Adrenal gland (tissue), 9 donors: ENCODE measurements at regions not wholly inside any gene's neighbourhood (a gene's known extent, or its start where the extent isn't known, plus 50 kb on each side); places are given as distances from the start of the nearest gene placed in this dataset.
A peak's percentile ranks its signal among the peaks of the same experiment; 100 is the strongest.

Experiments
- DNase-seq, 7 donors: peaks; one replicate each; pipeline ENCODE4 v3.0.0-alpha.2; 2019 to 2020
- H3K27ac ChIP-seq, 5 donors: fragments of 200-600 bp; sonication (generic) in 4 of 5; 1 replicate in 3 of 5; 2 replicates in 2 of 5; pipeline versions ENCODE4 v1.5.1 to v1.8.0; 2016 to 2020; ENCODE audit warnings: mild to moderate bottlenecking in 1 of 5
- H3K27me3 ChIP-seq: fragments of 200-600 bp; 2 replicates; pipeline ENCODE4 v1.8.0; 2021
- H3K36me3 ChIP-seq, 2 donors: fragments of 200-600 bp; replicated peaks in 1 of 2; 1 replicate in 1 of 2; 2 replicates in 1 of 2; pipeline versions ENCODE4 v1.5.1 to v1.8.0; 2018 to 2022
- H3K4me1 ChIP-seq, 2 donors: fragments of 200-600 bp; replicated peaks in 1 of 2; 1 replicate in 1 of 2; 2 replicates in 1 of 2; pipeline versions ENCODE4 v1.5.1 to v1.8.0; 2018 to 2021
- H3K4me3 ChIP-seq, 4 donors: fragments of 200-600 bp; sonication (generic) in 3 of 4; one replicate each; pipeline ENCODE4 v1.5.1; 2016 to 2018
- H3K9me3 ChIP-seq, 3 donors: fragments of 200-600 bp; sonication (generic) in 1 of 3; replicated peaks in 1 of 3; 1 replicate in 2 of 3; 2 replicates in 1 of 3; pipeline versions ENCODE4 v1.5.1 to v1.8.0; 2016 to 2021
- POLR2A ChIP-seq, 2 donors: fragments of 450-650 bp; IDR thresholded peaks; one replicate each; pipeline ENCODE4 v1.6.1; 2017; ENCODE audit warnings: antibody characterized with exemption in 2 of 2, mild to moderate bottlenecking in 2 of 2, moderate library complexity in 1 of 2
- WGBS, 4 donors: extraction: QIAGEN DNeasy Blood & Tissue Kit in 2 of 4; methylation state at CpG; one replicate each; pipeline versions ENCODE4 v1.1.5 to v1.1.7; 2013 to 2017; 5-methylcytosine and 5-hydroxymethylcytosine counted together
- intact Hi-C, 2 donors: fragments of 100-400 bp; cut with DNase I; formaldehyde crosslinking; loops; one replicate each; pipeline versions ENCODE4 v1.14.1 to v1.15.0; 2022 to 2023
- TF ChIP-seq, protein P1 (sequence below), 6 experiments: fragments of 450-650 bp in 4 of 6; fragments of 200-600 bp in 2 of 6; sonication (generic) in 1 of 6; IDR thresholded peaks; 1 replicate in 5 of 6; 2 replicates in 1 of 6; pipeline versions ENCODE4 v1.5.1 to v1.8.0; 2016 to 2021; ENCODE audit warnings: antibody characterized with exemption in 6 of 6, mild to moderate bottlenecking in 2 of 6, moderate library complexity in 1 of 6
- donor health status: healthy with polysubstance abuse.
- donor health status: Bipolar disorder and iron deficiency.
- donor health status: DM: yes; HTN: yes; CAD: no.
- donor health status: DM: no; HTN: no; CAD: no.
- donor health status: DM: no; HTN: no; CAD: no.

- no peaks in the 10 kb centered on the region for H3K9me3 ChIP-seq
- H3K4me3 ChIP-seq, result no peak overlapping the region
- H3K4me1 ChIP-seq, result peaks cover 35 to 60% of the 10 kb centered on the region in 2 donors
- WGBS, 4 donors, result 64 to 77% (median 70%) methylated on average over 3 to 17 of the region's 17 CpGs
- no peaks in the 10 kb centered on the region for H3K27me3 ChIP-seq
- H3K36me3 ChIP-seq, result no peaks in the 10 kb centered on the region
- intact Hi-C loops, result no loop called here
- no peak for TF ChIP-seq POLR2A (IDR thresholded peaks at IDR 0.05)
- TF ChIP-seq, protein P1, sequence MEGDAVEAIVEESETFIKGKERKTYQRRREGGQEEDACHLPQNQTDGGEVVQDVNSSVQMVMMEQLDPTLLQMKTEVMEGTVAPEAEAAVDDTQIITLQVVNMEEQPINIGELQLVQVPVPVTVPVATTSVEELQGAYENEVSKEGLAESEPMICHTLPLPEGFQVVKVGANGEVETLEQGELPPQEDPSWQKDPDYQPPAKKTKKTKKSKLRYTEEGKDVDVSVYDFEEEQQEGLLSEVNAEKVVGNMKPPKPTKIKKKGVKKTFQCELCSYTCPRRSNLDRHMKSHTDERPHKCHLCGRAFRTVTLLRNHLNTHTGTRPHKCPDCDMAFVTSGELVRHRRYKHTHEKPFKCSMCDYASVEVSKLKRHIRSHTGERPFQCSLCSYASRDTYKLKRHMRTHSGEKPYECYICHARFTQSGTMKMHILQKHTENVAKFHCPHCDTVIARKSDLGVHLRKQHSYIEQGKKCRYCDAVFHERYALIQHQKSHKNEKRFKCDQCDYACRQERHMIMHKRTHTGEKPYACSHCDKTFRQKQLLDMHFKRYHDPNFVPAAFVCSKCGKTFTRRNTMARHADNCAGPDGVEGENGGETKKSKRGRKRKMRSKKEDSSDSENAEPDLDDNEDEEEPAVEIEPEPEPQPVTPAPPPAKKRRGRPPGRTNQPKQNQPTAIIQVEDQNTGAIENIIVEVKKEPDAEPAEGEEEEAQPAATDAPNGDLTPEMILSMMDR (IDR thresholded peaks at IDR 0.05), result no peak
- H3K27ac ChIP-seq, result peak overlapping the region in 3 of 5 donors; percentile 2 to 98 (median 76)
- no peak for DNase-seq
These were observed 278.9 kb downstream of the SEC14L1 start for GRCh38 chr17:77419547-77420094.

DNA sequence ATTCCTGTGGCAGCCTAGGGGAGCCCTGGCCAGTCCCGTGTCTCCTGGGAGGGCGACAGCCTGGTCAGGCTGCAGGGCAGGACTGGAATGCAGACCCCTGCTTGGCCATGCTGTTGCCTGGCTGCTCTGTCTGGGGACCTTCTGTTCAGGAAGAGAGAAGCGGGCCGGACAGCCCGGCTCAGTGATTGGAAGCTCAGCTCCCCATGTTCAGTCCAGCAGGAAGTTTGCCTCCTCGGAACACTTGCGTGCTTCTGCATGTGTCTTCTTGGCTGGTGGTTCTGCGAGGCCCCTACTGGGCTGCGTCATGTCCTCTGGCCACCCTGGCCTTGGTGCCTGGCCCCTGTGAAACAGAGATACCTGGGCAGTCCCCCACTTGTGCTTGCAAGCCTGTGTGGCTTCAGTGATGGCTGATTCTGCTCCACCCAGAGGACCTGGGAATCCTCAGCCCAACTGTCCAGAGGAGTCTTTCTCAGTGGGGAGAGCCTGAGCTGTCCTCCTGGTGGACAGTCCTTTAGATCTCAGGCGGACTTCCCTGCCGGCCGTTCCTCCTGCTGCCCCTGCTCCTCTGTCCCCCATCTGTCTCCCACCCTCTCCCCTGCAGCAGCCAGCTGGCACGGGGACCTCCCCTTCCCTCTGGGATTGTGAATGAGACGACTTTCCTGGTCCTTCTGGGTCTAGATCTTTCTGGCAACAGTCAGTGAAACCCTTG lies 279.5 kb downstream of the SEC14L1 start:
- Histone ChIP-seq H3K4me3 (no peak overlapping the region), H3K9me3 (no peaks in the 10 kb centered on the region), H3K27ac (peak overlapping the region in 3 of 5 donors; percentile 76 to 98 (median 94)), H3K4me1 (peaks cover 41 to 60% of the 10 kb centered on the region in 2 donors), H3K36me3 (no peaks in the 10 kb centered on the region), H3K27me3 (no peaks in the 10 kb centered on the region)
- DNase-seq, result peak in 1 of 7 donors; percentile 31
- intact Hi-C loops, result no loop called here
- WGBS, 4 donors, result 54 to 71% (median 65%) methylated on average over 5 to 14 of the region's 14 CpGs
- TF ChIP-seq, protein P1 (IDR thresholded peaks at IDR 0.05), result no peak
- no peak for TF ChIP-seq POLR2A (IDR thresholded peaks at IDR 0.05)

- WGBS, 4 donors, result 32 to 42% (median 38%) methylated on average over 5 to 19 of the region's 19 CpGs
- H3K36me3 ChIP-seq, result no peaks in the 10 kb centered on the region
- intact Hi-C loops, result no loop called here
- no peak overlapping the region for H3K4me3 ChIP-seq
- H3K27me3 ChIP-seq, result no peaks in the 10 kb centered on the region
- DNase-seq, result peak in 2 of 7 donors; percentile 52 to 54
- H3K9me3 ChIP-seq, result no peaks in the 10 kb centered on the region
- H3K4me1 ChIP-seq, result peaks cover 49 to 68% of the 10 kb centered on the region in 2 donors
- no peak for TF ChIP-seq POLR2A (IDR thresholded peaks at IDR 0.05)
- TF ChIP-seq, protein P1 (IDR thresholded peaks at IDR 0.05), result no peak
- H3K27ac ChIP-seq, result peak overlapping the region in 3 of 5 donors; percentile 76 to 98 (median 94)
These were observed 280.2 kb downstream of the SEC14L1 start for GRCh38 chr17:77420804-77421629.

GRCh38 chr17:77421630-77421972 lies 280.8 kb downstream of the SEC14L1 start:
- Histone ChIP-seq H3K4me3 (no peak overlapping the region), H3K4me1 (peaks cover 54 to 74% of the 10 kb centered on the region in 2 donors), H3K36me3 (no peaks in the 10 kb centered on the region), H3K9me3 (no peaks in the 10 kb centered on the region), H3K27me3 (no peaks in the 10 kb centered on the region), H3K27ac (peak overlapping the region in 3 of 5 donors; percentile 76 to 98 (median 94))
- intact Hi-C loops, result no loop called here
- no peak for DNase-seq
- 75 to 87% (median 77%) methylated on average over 5 to 13 of the region's 13 CpGs for WGBS, 4 donors
- no peak for TF ChIP-seq POLR2A (IDR thresholded peaks at IDR 0.05)
- TF ChIP-seq, protein P1 (IDR thresholded peaks at IDR 0.05), result no peak
